HG03432 (cell line): ENCODE measurements at regions not wholly inside any gene's neighbourhood (a gene's known extent, or its start where the extent isn't known, plus 50 kb on each side); places are given as distances from the start of the nearest gene placed in this dataset.
"Not testable (repeated sequence)": the region's sequence is repeated elsewhere in the genome, so short reads cannot be mapped to it uniquely, and the experiment has no call there.

Experiments used
- ATAC-seq: cut with Tn5 transposase; IDR thresholded peaks from one replicate; pipeline ENCODE4 v1.9.1; 2021; ENCODE audit warnings: mild to moderate bottlenecking, moderate library complexity; ENCODE audit not compliant: unreplicated experiment

- ATAC-seq, result no peak
Measured at GRCh38 chr4:109378511-109378910, 55.1 kb upstream of the SEC24B start.

GRCh38 chr4:109378076-109378475 lies 55.5 kb upstream of the SEC24B start:
- ATAC-seq, result no peak

DNA sequence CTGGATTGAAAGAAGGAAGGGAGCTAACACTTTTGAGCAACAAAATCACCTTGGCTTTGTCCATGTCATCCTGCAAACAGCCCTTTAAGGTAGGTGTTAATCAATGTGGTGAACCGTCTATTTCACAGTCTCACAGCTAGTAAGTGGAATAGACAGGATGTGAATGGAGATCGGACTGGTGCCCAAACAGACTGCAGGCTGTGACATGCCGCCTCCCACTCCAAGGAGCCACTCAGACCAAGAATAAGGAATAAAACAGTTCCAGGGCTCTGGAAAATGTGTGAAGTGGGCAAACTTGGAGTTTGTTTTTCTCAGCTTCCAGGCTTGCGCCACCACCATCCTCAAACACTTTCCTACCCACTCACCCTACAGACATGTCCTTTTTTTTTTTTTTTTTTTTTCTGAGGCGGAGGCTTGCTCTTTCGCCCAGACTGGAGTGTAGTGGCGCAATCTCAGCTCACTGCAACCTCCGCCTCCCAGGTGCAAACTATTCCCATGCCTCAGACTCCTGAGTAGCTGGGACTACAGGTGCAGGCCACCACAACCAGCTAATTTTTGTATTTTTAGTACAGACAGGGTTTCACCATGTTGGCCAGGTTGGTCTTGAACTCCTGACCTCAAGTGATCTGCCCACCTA lies 57.7 kb upstream of the SEC24B start:
- no peak for ATAC-seq

DNA sequence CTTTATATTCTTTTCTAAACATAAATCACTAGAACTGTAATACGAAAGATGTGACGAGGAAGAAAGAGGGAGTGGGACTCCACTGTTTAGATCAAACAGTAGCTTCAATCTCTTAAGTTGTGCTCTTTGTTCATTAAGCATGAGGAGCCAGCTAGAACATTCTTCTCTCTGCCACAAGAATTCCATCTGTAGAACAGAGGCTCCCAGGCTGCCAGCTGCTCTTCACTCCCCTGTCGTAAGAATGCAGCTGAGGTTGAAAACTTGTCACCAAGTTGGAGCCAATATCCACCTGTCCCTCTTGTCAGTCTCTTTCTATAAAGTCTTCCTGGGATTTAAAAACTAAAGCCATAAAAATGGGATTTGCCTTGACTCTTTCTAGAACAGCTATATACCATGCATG lies 65.0 kb upstream of the SEC24B start:
- ATAC-seq, result no peak

GRCh38 chr4:109365939-109366338 lies 63.5 kb upstream of the COL25A1 start:
- ATAC-seq, result no peak

DNA sequence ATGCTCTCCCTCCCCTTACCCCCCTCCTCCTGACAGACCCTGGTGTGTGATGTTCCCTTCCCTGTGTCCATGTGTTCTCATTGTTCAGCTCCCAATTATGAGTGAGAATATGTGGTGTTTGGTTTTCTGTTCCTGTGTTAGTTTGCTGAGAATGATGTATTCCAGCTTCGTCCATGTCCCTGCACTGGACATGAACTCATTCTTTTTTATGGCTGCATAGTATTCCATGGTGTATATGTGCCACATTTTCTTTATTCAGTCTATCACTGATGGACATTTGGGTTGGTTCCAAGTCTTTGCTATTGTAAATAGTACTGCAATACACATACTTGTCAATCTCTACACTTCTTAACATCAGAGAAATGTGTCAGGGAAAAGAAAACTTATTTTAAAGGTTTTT lies 62.8 kb upstream of the COL25A1 start:
- ATAC-seq, result not testable (repeated sequence)

DNA sequence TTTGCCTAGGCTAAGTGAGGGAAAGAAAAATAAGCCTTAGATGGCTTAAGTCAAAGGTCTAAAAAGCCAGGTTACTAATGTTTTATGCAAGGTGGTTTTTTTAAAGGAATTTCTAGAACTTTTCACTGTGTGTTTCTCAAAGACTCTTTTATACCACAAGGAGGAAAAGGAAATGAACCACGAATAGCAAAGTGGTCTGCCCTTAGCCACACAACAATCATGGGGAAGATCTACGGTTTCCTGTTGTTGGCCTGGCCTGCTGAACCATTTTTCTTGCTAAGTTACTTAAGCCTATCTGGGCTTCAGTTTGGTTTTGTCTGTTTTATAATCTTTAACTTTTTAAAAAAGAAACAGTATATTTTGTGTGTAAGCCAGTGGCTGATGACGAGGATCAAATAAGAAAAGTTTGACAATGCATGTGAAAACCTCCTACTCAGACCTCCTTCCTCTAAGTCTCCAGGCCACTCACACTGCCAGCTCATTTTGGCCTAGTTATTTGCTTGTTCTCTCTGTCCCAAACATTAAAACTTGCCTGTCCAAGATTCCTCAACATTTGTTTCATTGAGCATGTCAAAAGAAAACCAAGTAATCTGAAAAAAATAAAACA lies 56.7 kb upstream of the COL25A1 start:
- peak; percentile 69 for ATAC-seq

DNA sequence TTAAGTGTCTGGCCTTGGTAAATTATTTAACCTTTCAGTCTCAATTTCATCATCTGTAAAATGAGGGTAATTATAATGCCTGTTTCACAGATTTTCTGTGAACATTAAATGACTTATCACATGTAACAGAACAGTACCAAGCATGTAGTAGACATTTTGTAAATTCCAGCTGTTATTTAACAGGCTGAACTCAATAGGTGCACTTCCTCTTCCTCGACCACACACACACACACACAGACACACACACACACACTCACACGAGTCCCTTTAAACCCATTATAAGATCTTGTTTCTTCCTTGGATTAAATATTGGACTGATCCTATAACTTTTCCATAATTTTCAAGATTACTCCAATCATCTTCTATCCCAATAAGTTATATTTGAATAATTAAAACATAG lies 53.4 kb upstream of the COL25A1 start:
- ATAC-seq, result no peak

- no peak for ATAC-seq
Measured at GRCh38 chr4:109352941-109353340, 50.5 kb upstream of the COL25A1 start.
